Hepatocyte (in vitro differentiated cells): ENCODE measurements at regions not wholly inside any gene's neighbourhood (a gene's known extent, or its start where the extent isn't known, plus 50 kb on each side); places are given as distances from the start of the nearest gene placed in this dataset.

ENCODE experiments used
- DNase-seq: peaks from one replicate; pipeline ENCODE4 v3.0.0-alpha.2; 2016; ENCODE audit warnings: low spot score
- H2AFZ ChIP-seq: fragments of 200-600 bp; sonication (generic); 2 replicates; pipeline ENCODE4 v1.6.0; 2016; ENCODE audit warnings: antibody characterized with exemption, mild to moderate bottlenecking
- H3K27ac ChIP-seq: fragments of 200-600 bp; sonication (generic); 2 replicates; pipeline ENCODE4 v1.5.1; 2016; ENCODE audit warnings: mild to moderate bottlenecking
- H3K27me3 ChIP-seq: fragments of 200-600 bp; sonication (generic); 2 replicates; pipeline ENCODE4 v1.6.1; 2016
- H3K36me3 ChIP-seq: fragments of 200-600 bp; sonication (generic); replicated peaks from 2 replicates; pipeline ENCODE4 v1.5.1; 2016; ENCODE audit warnings: low read depth; ENCODE audit not compliant: insufficient read depth
- H3K4me1 ChIP-seq: fragments of 200-600 bp; sonication (generic); 2 replicates; pipeline ENCODE4 v1.5.1; 2016; ENCODE audit warnings: mild to moderate bottlenecking, moderate library complexity; ENCODE audit not compliant: insufficient read depth
- H3K4me2 ChIP-seq: fragments of 200-600 bp; sonication (generic); 2 replicates; pipeline ENCODE4 v1.6.0; 2016
- H3K4me3 ChIP-seq: fragments of 200-600 bp; sonication (generic); 2 replicates; pipeline ENCODE4 v1.5.1; 2016; ENCODE audit warnings: mild to moderate bottlenecking
- H3K79me2 ChIP-seq: fragments of 200-600 bp; sonication (generic); 2 replicates; pipeline ENCODE4 v1.6.0; 2017; ENCODE audit warnings: mild to moderate bottlenecking
- H3K9me2 ChIP-seq: fragments of 200-600 bp; sonication (generic); replicated peaks from 2 replicates; pipeline ENCODE4 v1.6.0; 2017; ENCODE audit warnings: mild to moderate bottlenecking; ENCODE audit not compliant: insufficient read depth
- H3K9me3 ChIP-seq: fragments of 200-600 bp; sonication (generic); 2 replicates; pipeline ENCODE4 v1.5.1; 2016; ENCODE audit warnings: low read depth, mild to moderate bottlenecking
- H4K20me1 ChIP-seq: fragments of 200-600 bp; sonication (generic); 2 replicates; pipeline ENCODE4 v1.6.0; 2016; ENCODE audit warnings: mild to moderate bottlenecking; ENCODE audit not compliant: insufficient read depth, poor library complexity, severe bottlenecking
- CTCF ChIP-seq: fragments of 200-600 bp; sonication (generic); IDR thresholded peaks from 2 replicates; pipeline ENCODE4 v1.5.1; 2016; ENCODE audit warnings: antibody characterized with exemption, mild to moderate bottlenecking; ENCODE audit not compliant: poor library complexity
- EZH2 ChIP-seq: fragments of 200-600 bp; sonication (generic); IDR thresholded peaks from 2 replicates; pipeline ENCODE4 v1.6.1; 2016; ENCODE audit warnings: antibody characterized with exemption, mild to moderate bottlenecking, borderline replicate concordance
- EZH2phosphoT487 ChIP-seq: fragments of 200-600 bp; sonication (generic); IDR thresholded peaks from one replicate; pipeline ENCODE4 v1.6.1; 2018; ENCODE audit warnings: antibody characterized with exemption, mild to moderate bottlenecking, low read depth, moderate library complexity; ENCODE audit not compliant: unreplicated experiment, severe bottlenecking
- WGBS: methylation state at CpG from one replicate; pipeline ENCODE4 v1.1.6; 2016; ENCODE audit warnings: low lambda C conversion rate; ENCODE audit errors: missing lambda C conversion rate; 5-methylcytosine and 5-hydroxymethylcytosine counted together

- peaks cover 4% of the 10 kb centered on the region for H3K4me1 ChIP-seq
- 95% methylated on average over 3 of the region's 3 CpGs for WGBS
- H2AFZ ChIP-seq = no peak overlapping the region
These were observed 552.2 kb upstream of the SUCLG2 start for GRCh38 chr3:68206524-68207117.

GRCh38 chr3:68186733-68187132 is 532.3 kb upstream of the SUCLG2 start:
- no peak overlapping the region for H3K4me2 ChIP-seq
- no peak overlapping the region for H2AFZ ChIP-seq
- 96% methylated on average over 1 of the region's 1 CpG for WGBS
- H3K9me2 ChIP-seq = no peaks in the 10 kb centered on the region
- H3K79me2 ChIP-seq = no peaks in the 10 kb centered on the region
- no peaks in the 10 kb centered on the region for H4K20me1 ChIP-seq
- no peak for TF ChIP-seq EZH2
- no peak for TF ChIP-seq EZH2phosphoT487
- TF ChIP-seq CTCF = no peak
- no peak overlapping the region for H3K4me3 ChIP-seq
- H3K27ac ChIP-seq = no peak overlapping the region
- H3K36me3 ChIP-seq = no peaks in the 10 kb centered on the region
- no peak for DNase-seq
- no peaks in the 10 kb centered on the region for H3K4me1 ChIP-seq
- H3K27me3 ChIP-seq = no peaks in the 10 kb centered on the region
- no peaks in the 10 kb centered on the region for H3K9me3 ChIP-seq

More at GRCh38 chr3:68206524-68207117, 552.2 kb upstream of the SUCLG2 start:
- no peaks in the 10 kb centered on the region for H3K79me2 ChIP-seq
- no peak overlapping the region for H3K4me3 ChIP-seq
- no peak for TF ChIP-seq EZH2
- TF ChIP-seq CTCF = no peak
- no peak for TF ChIP-seq EZH2phosphoT487
- no peaks in the 10 kb centered on the region for H4K20me1 ChIP-seq
- no peaks in the 10 kb centered on the region for H3K36me3 ChIP-seq
- no peaks in the 10 kb centered on the region for H3K27me3 ChIP-seq
- no peak overlapping the region for H3K4me2 ChIP-seq
- no peaks in the 10 kb centered on the region for H3K9me2 ChIP-seq
- H3K9me3 ChIP-seq = peaks cover 6% of the 10 kb centered on the region
- DNase-seq = no peak
- H3K27ac ChIP-seq = no peak overlapping the region

GRCh38 chr3:68176600-68176999 is 522.2 kb upstream of the SUCLG2 start:
- H3K9me3 ChIP-seq = peaks cover 6% of the 10 kb centered on the region
- WGBS = 78% methylated on average over 1 of the region's 1 CpG

More at GRCh38 chr3:68176600-68176999, 522.2 kb upstream of the SUCLG2 start:
- Histone ChIP-seq H2AFZ (no peak overlapping the region), H3K79me2 (no peaks in the 10 kb centered on the region), H4K20me1 (no peaks in the 10 kb centered on the region), H3K9me2 (no peaks in the 10 kb centered on the region), H3K4me1 (no peaks in the 10 kb centered on the region), H3K36me3 (no peaks in the 10 kb centered on the region), H3K4me3 (no peak overlapping the region), H3K27ac (no peak overlapping the region), H3K27me3 (no peaks in the 10 kb centered on the region), H3K4me2 (no peak overlapping the region)
- DNase-seq = no peak
- no peak for TF ChIP-seq CTCF
